ENCODE measurements at regions not wholly inside any gene's neighbourhood (a gene's known extent, or its start where the extent isn't known, plus 50 kb on each side); places are given as distances from the start of the nearest gene placed in this dataset.
"Not testable (repeated sequence)": the region's sequence is repeated elsewhere in the genome, so short reads cannot be mapped to it uniquely, and the experiment has no call there.

DNA sequence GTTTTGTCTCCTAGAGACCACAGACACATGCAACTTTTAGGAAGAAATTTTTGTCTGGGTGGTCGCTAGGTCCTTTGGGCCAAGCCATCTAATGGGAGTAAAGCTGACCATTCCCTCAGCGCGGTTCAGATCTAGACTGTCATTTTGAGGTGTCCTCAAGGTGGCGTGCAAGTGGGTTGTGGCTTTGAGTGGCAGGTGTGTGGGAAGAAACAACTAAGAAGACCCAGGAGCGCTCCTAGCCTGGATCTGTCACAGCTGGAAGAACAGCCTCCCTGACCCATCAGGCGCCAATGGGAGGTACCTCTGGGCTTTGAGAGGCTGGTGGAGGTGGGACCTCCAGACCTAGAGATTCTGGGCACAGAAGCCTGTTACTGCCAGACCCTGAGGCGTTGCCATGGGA, 645.1 kb downstream of the KCNJ18 start:
- Histone ChIP-seq H3K27me3 (ENCODE audit: control insufficient read depth, insufficient read depth, low read length) (no peaks in the 10 kb centered on the region), H3K9me3 (ENCODE audit: control insufficient read depth, low read depth, low read length) (peaks cover 24% of the 10 kb centered on the region), H3K9ac (ENCODE audit: low read length) (no peak overlapping the region), H3K36me3 (ENCODE audit: control insufficient read depth, low read depth, low read length) (no peaks in the 10 kb centered on the region), H3K27ac (ENCODE audit: low read length) (no peak overlapping the region), H3K4me1 (ENCODE audit: control insufficient read depth, low read depth, low read length) (no peaks in the 10 kb centered on the region), H3K4me3 (ENCODE audit: low read length) (no peak overlapping the region)

DNA sequence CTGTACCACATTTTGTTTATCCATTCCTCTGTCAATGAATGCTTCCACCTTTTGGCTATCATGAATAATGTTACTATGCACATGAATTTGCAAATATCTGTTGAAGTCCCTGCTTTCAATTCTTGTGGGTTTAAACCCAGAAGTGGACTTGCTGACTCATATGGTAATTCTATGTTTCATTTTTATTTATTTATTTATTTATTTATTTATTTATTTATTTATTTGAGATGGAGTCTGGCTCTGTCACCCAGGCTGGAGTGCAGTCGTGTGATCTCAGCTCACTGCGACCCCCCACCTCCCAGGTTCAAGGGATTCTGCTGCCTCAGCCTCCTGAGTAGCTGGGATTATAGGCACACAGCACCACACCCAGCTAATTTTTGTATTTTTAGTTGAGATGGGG, 664.3 kb downstream of the KCNJ18 start:
- not testable (repeated sequence) for H3K36me3 ChIP-seq (ENCODE audit: control insufficient read depth, low read depth, low read length); H3K4me3 ChIP-seq (ENCODE audit: low read length); H3K27ac ChIP-seq (ENCODE audit: low read length); H3K9ac ChIP-seq (ENCODE audit: low read length); H3K27me3 ChIP-seq (ENCODE audit: control insufficient read depth, insufficient read depth, low read length); H3K4me1 ChIP-seq (ENCODE audit: control insufficient read depth, low read depth, low read length)
- H3K9me3 ChIP-seq (ENCODE audit: control insufficient read depth, low read depth, low read length), result peaks cover 24% of the 10 kb centered on the region

DNA sequence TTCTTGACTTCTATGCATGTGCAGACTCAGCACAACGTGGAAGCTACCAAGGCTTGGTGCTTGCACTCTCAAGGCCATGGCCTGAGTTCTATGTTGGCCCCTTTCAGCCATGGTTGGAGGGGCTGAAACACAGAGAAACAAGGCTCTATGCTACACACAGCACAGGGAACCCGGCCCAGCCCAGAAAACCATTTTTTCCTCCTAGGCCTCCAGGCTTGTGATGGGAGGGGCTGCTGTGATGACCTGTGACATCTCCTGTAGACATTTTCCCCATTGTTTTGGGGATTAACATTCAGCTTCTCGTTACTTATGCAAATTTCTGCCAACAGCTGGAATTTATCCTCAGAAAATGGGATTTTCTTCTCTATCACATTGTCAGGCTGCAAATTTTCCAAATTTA, 678.7 kb downstream of the KCNJ18 start:
- not testable (repeated sequence) for H3K4me3 ChIP-seq (ENCODE audit: low read length); H3K4me1 ChIP-seq (ENCODE audit: control insufficient read depth, low read depth, low read length); H3K27ac ChIP-seq (ENCODE audit: low read length); H3K36me3 ChIP-seq (ENCODE audit: control insufficient read depth, low read depth, low read length); H3K9ac ChIP-seq (ENCODE audit: low read length); H3K27me3 ChIP-seq (ENCODE audit: control insufficient read depth, insufficient read depth, low read length)
- peaks cover 49% of the 10 kb centered on the region for H3K9me3 ChIP-seq (ENCODE audit: control insufficient read depth, low read depth, low read length)

DNA sequence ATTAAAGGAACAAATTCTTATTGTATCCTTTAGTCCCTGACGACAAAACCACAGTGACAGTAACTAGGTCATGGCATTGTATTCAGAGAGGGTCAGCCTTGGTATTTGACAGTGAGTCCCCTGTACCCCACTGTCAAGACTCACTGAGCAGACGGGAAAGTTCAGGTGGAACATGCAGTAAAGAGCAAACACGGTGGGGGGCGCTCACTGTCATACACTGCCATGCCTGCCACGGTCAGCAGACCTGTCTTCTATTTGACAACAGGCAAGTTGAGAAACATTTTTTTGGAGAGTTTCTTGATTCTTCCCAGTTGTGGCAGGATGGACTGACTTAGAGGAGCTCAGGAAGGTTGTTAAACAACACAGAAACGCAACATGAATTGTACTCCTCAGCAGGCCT, 681.6 kb downstream of the KCNJ18 start:
- Histone ChIP-seq H3K27me3 (ENCODE audit: control insufficient read depth, insufficient read depth, low read length) (no peaks in the 10 kb centered on the region), H3K27ac (ENCODE audit: low read length) (no peak overlapping the region), H3K9me3 (ENCODE audit: control insufficient read depth, low read depth, low read length) (peaks cover 34% of the 10 kb centered on the region), H3K36me3 (ENCODE audit: control insufficient read depth, low read depth, low read length) (no peaks in the 10 kb centered on the region), H3K4me1 (ENCODE audit: control insufficient read depth, low read depth, low read length) (no peaks in the 10 kb centered on the region), H3K4me3 (ENCODE audit: low read length) (no peak overlapping the region), H3K9ac (ENCODE audit: low read length) (no peak overlapping the region)

DNA sequence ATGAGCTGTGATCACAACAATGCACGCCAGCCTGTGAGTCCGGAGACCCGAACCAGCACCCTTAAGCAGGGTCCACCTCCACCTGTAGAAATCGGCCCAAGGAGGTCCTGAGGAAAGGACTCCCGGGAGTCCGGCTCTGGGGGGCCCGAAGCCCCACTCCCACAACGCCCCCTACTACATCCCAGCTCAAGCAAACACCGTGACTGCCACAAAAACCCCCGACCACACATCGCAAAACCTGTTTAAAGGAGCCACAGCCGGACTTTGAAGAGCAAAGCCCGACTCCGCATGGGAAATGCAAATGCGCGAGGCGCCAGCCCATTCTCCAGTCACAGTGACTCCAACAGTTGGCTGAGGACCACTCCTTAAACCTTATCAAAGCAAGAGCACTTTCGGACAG, 682.4 kb downstream of the KCNJ18 start:
- Histone ChIP-seq H3K4me3 (ENCODE audit: low read length) (no peak overlapping the region), H3K4me1 (ENCODE audit: control insufficient read depth, low read depth, low read length) (no peaks in the 10 kb centered on the region), H3K27me3 (ENCODE audit: control insufficient read depth, insufficient read depth, low read length) (no peaks in the 10 kb centered on the region), H3K9me3 (ENCODE audit: control insufficient read depth, low read depth, low read length) (peaks cover 31% of the 10 kb centered on the region), H3K9ac (ENCODE audit: low read length) (no peak overlapping the region), H3K27ac (ENCODE audit: low read length) (no peak overlapping the region), H3K36me3 (ENCODE audit: control insufficient read depth, low read depth, low read length) (no peaks in the 10 kb centered on the region)

DNA sequence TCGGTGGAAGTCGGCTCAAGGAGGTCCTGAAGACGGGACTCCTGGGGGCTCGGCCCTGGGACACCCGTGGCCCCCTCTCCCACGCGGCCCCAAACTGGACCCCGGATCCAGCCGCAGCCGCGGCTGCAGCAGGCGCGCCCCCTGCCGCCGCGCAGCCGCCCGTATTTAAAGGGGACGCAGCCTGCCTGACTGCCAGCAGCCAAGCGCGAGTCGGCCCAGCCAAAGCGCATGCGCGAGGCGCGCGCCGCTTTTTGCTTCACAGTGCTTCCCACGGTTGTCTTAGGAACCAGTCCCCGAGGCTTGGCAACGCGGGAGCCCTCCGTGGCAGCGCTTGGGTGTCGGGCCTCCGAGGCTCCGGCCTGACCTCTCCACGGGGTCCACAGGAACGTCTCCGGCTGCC, 684.4 kb downstream of the KCNJ18 start:
- H3K4me3 ChIP-seq (ENCODE audit: low read length); H3K36me3 ChIP-seq (ENCODE audit: control insufficient read depth, low read depth, low read length); H3K9ac ChIP-seq (ENCODE audit: low read length); H3K4me1 ChIP-seq (ENCODE audit: control insufficient read depth, low read depth, low read length); H3K27me3 ChIP-seq (ENCODE audit: control insufficient read depth, insufficient read depth, low read length); H3K27ac ChIP-seq (ENCODE audit: low read length): not testable (repeated sequence)
- H3K9me3 ChIP-seq (ENCODE audit: control insufficient read depth, low read depth, low read length), result peaks cover 22% of the 10 kb centered on the region

DNA sequence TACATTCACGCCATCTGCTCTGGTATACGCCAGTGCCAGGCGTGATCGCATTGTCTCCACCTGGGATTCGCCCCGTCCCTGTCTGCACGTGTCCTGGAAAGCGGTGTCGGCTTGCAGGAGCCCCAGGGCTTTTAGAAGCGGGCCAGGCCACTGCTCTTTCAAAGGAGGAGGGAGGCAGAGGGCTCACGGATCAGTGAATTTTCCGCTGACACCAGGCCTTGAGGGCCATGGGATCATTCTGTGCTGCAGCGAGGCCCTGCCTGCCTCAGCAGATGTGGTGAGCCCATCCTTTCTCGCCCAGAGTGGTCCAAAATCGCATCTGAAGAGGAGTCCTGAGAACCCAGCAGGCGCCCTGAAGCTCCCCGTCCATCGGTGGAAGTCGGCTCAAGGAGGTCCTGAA, 686.4 kb downstream of the KCNJ18 start:
- not testable (repeated sequence) for H3K36me3 ChIP-seq (ENCODE audit: control insufficient read depth, low read depth, low read length); H3K27ac ChIP-seq (ENCODE audit: low read length); H3K4me1 ChIP-seq (ENCODE audit: control insufficient read depth, low read depth, low read length); H3K27me3 ChIP-seq (ENCODE audit: control insufficient read depth, insufficient read depth, low read length); H3K9ac ChIP-seq (ENCODE audit: low read length); H3K4me3 ChIP-seq (ENCODE audit: low read length)
- peaks cover 16% of the 10 kb centered on the region for H3K9me3 ChIP-seq (ENCODE audit: control insufficient read depth, low read depth, low read length)

DNA sequence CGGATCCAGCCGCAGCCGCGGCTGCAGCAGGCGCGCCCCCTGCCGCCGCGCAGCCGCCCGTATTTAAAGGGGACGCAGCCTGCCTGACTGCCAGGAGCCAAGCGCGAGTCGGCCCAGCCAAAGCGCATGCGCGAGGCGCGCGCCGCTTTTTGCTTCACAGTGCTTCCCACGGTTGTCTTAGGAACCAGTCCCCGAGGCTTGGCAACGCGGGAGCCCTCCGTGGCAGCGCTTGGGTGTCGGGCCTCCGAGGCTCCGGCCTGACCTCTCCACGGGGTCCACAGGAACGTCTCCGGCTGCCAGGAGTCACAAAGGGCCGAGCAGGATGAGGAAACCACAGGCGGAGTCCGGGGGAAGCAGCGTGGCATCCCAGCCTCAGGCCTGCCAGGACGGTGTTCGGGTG, 689.3 kb downstream of the KCNJ18 start:
- not testable (repeated sequence) for H3K9me3 ChIP-seq (ENCODE audit: control insufficient read depth, low read depth, low read length); H3K36me3 ChIP-seq (ENCODE audit: control insufficient read depth, low read depth, low read length); H3K4me3 ChIP-seq (ENCODE audit: low read length); H3K27me3 ChIP-seq (ENCODE audit: control insufficient read depth, insufficient read depth, low read length); H3K9ac ChIP-seq (ENCODE audit: low read length); H3K4me1 ChIP-seq (ENCODE audit: control insufficient read depth, low read depth, low read length); H3K27ac ChIP-seq (ENCODE audit: low read length)

DNA sequence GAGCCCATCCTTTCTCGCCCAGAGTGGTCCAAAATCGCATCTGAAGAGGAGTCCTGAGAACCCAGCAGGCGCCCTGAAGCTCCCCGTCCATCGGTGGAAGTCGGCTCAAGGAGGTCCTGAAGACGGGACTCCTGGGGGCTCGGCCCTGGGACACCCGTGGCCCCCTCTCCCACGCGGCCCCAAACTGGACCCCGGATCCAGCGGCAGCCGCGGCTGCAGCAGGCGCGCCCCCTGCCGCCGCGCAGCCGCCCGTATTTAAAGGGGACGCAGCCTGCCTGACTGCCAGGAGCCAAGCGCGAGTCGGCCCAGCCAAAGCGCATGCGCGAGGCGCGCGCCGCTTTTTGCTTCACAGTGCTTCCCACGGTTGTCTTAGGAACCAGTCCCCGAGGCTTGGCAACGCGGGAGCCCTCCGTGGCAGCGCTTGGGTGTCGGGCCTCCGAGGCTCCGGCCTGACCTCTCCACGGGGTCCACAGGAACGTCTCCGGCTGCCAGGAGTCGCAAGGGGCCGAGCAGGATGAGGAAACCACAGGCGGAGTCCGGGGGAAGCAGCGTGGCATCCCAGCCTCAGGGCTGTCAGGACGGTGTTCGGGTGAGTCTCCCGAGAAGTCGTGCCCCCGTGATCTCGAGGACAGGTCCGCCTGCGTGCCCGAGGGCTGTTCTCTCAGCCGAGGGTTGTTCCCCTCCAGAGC, 691.6 kb downstream of the KCNJ18 start:
- not testable (repeated sequence) for H3K4me3 ChIP-seq (ENCODE audit: low read length); H3K36me3 ChIP-seq (ENCODE audit: control insufficient read depth, low read depth, low read length); H3K27me3 ChIP-seq (ENCODE audit: control insufficient read depth, insufficient read depth, low read length); H3K27ac ChIP-seq (ENCODE audit: low read length); H3K9me3 ChIP-seq (ENCODE audit: control insufficient read depth, low read depth, low read length); H3K9ac ChIP-seq (ENCODE audit: low read length); H3K4me1 ChIP-seq (ENCODE audit: control insufficient read depth, low read depth, low read length)

DNA sequence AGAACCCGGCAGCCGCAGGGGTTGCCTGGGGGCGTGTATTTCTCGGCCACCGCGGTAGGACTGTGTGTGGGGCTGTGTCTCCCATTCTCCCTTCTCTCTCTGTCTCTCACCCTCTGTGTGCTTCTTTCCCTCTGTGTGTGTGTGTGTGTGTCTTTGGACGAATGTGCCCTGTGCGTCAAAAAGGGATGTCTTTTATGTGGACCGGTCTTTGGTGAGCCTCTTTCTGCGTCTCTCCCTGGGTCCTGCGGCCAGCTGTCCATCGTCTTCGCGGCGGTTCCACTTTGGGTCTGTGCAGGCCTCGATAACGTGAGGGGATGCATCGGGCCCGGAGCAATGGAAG, 692.1 kb downstream of the KCNJ18 start:
- not testable (repeated sequence) for H3K27me3 ChIP-seq (ENCODE audit: control insufficient read depth, insufficient read depth, low read length); H3K4me3 ChIP-seq (ENCODE audit: low read length); H3K9ac ChIP-seq (ENCODE audit: low read length); H3K4me1 ChIP-seq (ENCODE audit: control insufficient read depth, low read depth, low read length); H3K9me3 ChIP-seq (ENCODE audit: control insufficient read depth, low read depth, low read length); H3K36me3 ChIP-seq (ENCODE audit: control insufficient read depth, low read depth, low read length); H3K27ac ChIP-seq (ENCODE audit: low read length)

DNA sequence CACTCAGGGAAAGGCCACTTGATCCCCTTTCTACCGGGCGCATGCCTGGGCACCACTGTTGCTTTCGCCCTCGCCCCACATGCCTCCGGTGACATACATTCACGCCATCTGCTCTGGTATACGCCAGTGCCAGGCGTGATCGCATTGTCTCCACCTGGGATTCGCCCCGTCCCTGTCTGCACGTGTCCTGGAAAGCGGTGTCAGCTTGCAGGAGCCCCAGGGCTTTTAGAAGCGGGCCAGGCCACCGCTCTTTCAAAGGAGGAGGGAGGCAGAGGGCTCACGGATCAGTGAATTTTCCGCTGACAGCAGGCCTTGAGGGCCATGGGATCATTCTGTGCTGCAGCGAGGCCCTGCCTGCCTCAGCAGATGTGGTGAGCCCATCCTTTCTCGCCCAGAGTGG, 706.1 kb downstream of the KCNJ18 start:
- not testable (repeated sequence) for H3K4me1 ChIP-seq (ENCODE audit: control insufficient read depth, low read depth, low read length); H3K9ac ChIP-seq (ENCODE audit: low read length); H3K27me3 ChIP-seq (ENCODE audit: control insufficient read depth, insufficient read depth, low read length); H3K27ac ChIP-seq (ENCODE audit: low read length); H3K36me3 ChIP-seq (ENCODE audit: control insufficient read depth, low read depth, low read length); H3K4me3 ChIP-seq (ENCODE audit: low read length); H3K9me3 ChIP-seq (ENCODE audit: control insufficient read depth, low read depth, low read length)

DNA sequence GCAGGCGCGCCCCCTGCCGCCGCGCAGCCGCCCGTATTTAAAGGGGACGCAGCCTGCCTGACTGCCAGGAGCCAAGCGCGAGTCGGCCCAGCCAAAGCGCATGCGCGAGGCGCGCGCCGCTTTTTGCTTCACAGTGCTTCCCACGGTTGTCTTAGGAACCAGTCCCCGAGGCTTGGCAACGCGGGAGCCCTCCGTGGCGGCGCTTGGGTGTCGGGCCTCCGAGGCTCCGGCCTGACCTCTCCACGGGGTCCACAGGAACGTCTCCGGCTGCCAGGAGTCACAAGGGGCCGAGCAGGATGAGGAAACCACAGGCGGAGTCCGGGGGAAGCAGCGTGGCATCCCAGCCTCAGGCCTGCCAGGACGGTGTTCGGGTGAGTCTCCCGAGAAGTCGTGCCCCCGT, 706.7 kb downstream of the KCNJ18 start:
- not testable (repeated sequence) for H3K4me3 ChIP-seq (ENCODE audit: low read length); H3K4me1 ChIP-seq (ENCODE audit: control insufficient read depth, low read depth, low read length); H3K9ac ChIP-seq (ENCODE audit: low read length); H3K36me3 ChIP-seq (ENCODE audit: control insufficient read depth, low read depth, low read length); H3K27me3 ChIP-seq (ENCODE audit: control insufficient read depth, insufficient read depth, low read length); H3K9me3 ChIP-seq (ENCODE audit: control insufficient read depth, low read depth, low read length); H3K27ac ChIP-seq (ENCODE audit: low read length)
